ENCODE measurements at regions not wholly inside any gene's neighbourhood (a gene's known extent, or its start where the extent isn't known, plus 50 kb on each side); places are given as distances from the start of the nearest gene placed in this dataset.

GRCh38 chr3:135310317-135310716 lies 515.3 kb downstream of the EPHB1 start:
- no peak for DNase-seq (ENCODE audit: low read depth)

GRCh38 chr3:135311699-135312098 lies 516.6 kb downstream of the EPHB1 start:
- no peak for DNase-seq (ENCODE audit: low read depth)

- DNase-seq (ENCODE audit: low read depth) = no peak
These were observed 519.2 kb downstream of the EPHB1 start for GRCh38 chr3:135314237-135314636.

GRCh38 chr3:135324301-135324700 lies 529.2 kb downstream of the EPHB1 start:
- DNase-seq (ENCODE audit: low read depth) = no peak

- no peak for DNase-seq (ENCODE audit: low read depth)
These were observed 530.0 kb downstream of the EPHB1 start for GRCh38 chr3:135325096-135325495.

GRCh38 chr3:135325726-135326235 lies 530.7 kb downstream of the EPHB1 start:
- DNase-seq (ENCODE audit: low read depth) = no peak

- no peak for DNase-seq (ENCODE audit: low read depth)
These were observed 531.8 kb downstream of the EPHB1 start for GRCh38 chr3:135326851-135327250.

GRCh38 chr3:135328036-135328435 lies 533.0 kb downstream of the EPHB1 start:
- no peak for DNase-seq (ENCODE audit: low read depth)

- no peak for DNase-seq (ENCODE audit: low read depth)
These were observed 534.4 kb downstream of the EPHB1 start for GRCh38 chr3:135329479-135329878.

GRCh38 chr3:135337192-135337591 lies 542.1 kb downstream of the EPHB1 start:
- no peak for DNase-seq (ENCODE audit: low read depth)

GRCh38 chr3:135348690-135349089 lies 553.6 kb downstream of the EPHB1 start:
- no peak for DNase-seq (ENCODE audit: low read depth)

GRCh38 chr3:135349254-135349948 lies 554.3 kb downstream of the EPHB1 start:
- no peak for DNase-seq (ENCODE audit: low read depth)

GRCh38 chr3:135352213-135352612 lies 557.2 kb downstream of the EPHB1 start:
- no peak for DNase-seq (ENCODE audit: low read depth)

GRCh38 chr3:135362889-135363288 lies 567.8 kb downstream of the EPHB1 start:
- DNase-seq (ENCODE audit: low read depth) = no peak

- no peak for DNase-seq (ENCODE audit: low read depth)
These were observed 569.6 kb downstream of the EPHB1 start for GRCh38 chr3:135364676-135365075.

GRCh38 chr3:135366816-135367215 lies 571.8 kb downstream of the EPHB1 start:
- no peak for DNase-seq (ENCODE audit: low read depth)

GRCh38 chr3:135368316-135368715 lies 573.3 kb downstream of the EPHB1 start:
- no peak for DNase-seq (ENCODE audit: low read depth)

GRCh38 chr3:135368781-135369180 lies 573.7 kb downstream of the EPHB1 start:
- no peak for DNase-seq (ENCODE audit: low read depth)

GRCh38 chr3:135374571-135374970 lies 579.5 kb downstream of the EPHB1 start:
- DNase-seq (ENCODE audit: low read depth) = no peak

GRCh38 chr3:135382188-135382587 lies 583.3 kb upstream of the PPP2R3A start:
- DNase-seq (ENCODE audit: low read depth) = no peak

- DNase-seq (ENCODE audit: low read depth) = no peak
These were observed 582.9 kb upstream of the PPP2R3A start for GRCh38 chr3:135382621-135383020.

- no peak for DNase-seq (ENCODE audit: low read depth)
These were observed 582.2 kb upstream of the PPP2R3A start for GRCh38 chr3:135383301-135383700.

GRCh38 chr3:135392151-135392550 lies 573.4 kb upstream of the PPP2R3A start:
- no peak for DNase-seq (ENCODE audit: low read depth)

GRCh38 chr3:135393159-135393558 lies 572.4 kb upstream of the PPP2R3A start:
- DNase-seq (ENCODE audit: low read depth) = no peak

Measured in fibroblast of the conjunctiva (primary cell).